Progenitor cell of endocrine pancreas (in vitro differentiated cells): ENCODE measurements at regions not wholly inside any gene's neighbourhood (a gene's known extent, or its start where the extent isn't known, plus 50 kb on each side); places are given as distances from the start of the nearest gene placed in this dataset.

Source experiments
- DNase-seq: peaks from one replicate; pipeline ENCODE4 v3.0.0; 2021; ENCODE audit warnings: low spot score; ENCODE audit not compliant: unreplicated experiment
- H3K27ac Mint-ChIP-seq: 2 replicates; pipeline ENCODE4 v1.8.0; 2021; ENCODE audit warnings: mild to moderate bottlenecking, moderate library complexity, mixed read lengths
- H3K27me3 Mint-ChIP-seq: 2 replicates; pipeline ENCODE4 v1.8.0; 2021; ENCODE audit warnings: mixed read lengths
- H3K36me3 Mint-ChIP-seq: 2 replicates; pipeline ENCODE4 v1.8.0; 2022; ENCODE audit warnings: mixed read lengths; ENCODE audit not compliant: insufficient read depth
- H3K4me1 Mint-ChIP-seq: 2 replicates; pipeline ENCODE4 v1.8.0; 2021; ENCODE audit warnings: low read depth, mixed read lengths
- H3K4me3 Mint-ChIP-seq: 2 replicates; pipeline ENCODE4 v1.8.0; 2021; ENCODE audit warnings: low read depth, mild to moderate bottlenecking, moderate library complexity, mixed read lengths
- H3K9me3 Mint-ChIP-seq: 2 replicates; pipeline ENCODE4 v1.8.0; 2021; ENCODE audit warnings: low read depth, mixed read lengths
- TF ChIP-seq, protein P1 (sequence below): fragments of 200-600 bp; sonication (generic); IDR thresholded peaks from one replicate; pipeline ENCODE4 v1.5.0; 2021; ENCODE audit warnings: antibody characterized with exemption, mild to moderate bottlenecking; ENCODE audit not compliant: unreplicated experiment

- no peak overlapping the region for H3K4me3 Mint-ChIP-seq
- no peak for DNase-seq
- peaks cover 12% of the 10 kb centered on the region for H3K4me1 Mint-ChIP-seq
- no peaks in the 10 kb centered on the region for H3K27me3 Mint-ChIP-seq
- peak overlapping the region; percentile 35 for H3K27ac Mint-ChIP-seq
- peaks cover 15% of the 10 kb centered on the region for H3K9me3 Mint-ChIP-seq
- peaks cover 15% of the 10 kb centered on the region for H3K36me3 Mint-ChIP-seq
- TF ChIP-seq, protein P1, sequence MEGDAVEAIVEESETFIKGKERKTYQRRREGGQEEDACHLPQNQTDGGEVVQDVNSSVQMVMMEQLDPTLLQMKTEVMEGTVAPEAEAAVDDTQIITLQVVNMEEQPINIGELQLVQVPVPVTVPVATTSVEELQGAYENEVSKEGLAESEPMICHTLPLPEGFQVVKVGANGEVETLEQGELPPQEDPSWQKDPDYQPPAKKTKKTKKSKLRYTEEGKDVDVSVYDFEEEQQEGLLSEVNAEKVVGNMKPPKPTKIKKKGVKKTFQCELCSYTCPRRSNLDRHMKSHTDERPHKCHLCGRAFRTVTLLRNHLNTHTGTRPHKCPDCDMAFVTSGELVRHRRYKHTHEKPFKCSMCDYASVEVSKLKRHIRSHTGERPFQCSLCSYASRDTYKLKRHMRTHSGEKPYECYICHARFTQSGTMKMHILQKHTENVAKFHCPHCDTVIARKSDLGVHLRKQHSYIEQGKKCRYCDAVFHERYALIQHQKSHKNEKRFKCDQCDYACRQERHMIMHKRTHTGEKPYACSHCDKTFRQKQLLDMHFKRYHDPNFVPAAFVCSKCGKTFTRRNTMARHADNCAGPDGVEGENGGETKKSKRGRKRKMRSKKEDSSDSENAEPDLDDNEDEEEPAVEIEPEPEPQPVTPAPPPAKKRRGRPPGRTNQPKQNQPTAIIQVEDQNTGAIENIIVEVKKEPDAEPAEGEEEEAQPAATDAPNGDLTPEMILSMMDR = no peak
These were observed 237.5 kb downstream of the PIK3C3 start for GRCh38 chr18:42192251-42193248.

GRCh38 chr18:42196651-42197050, 241.6 kb downstream of the PIK3C3 start:
- H3K4me3 Mint-ChIP-seq = no peak overlapping the region

DNA sequence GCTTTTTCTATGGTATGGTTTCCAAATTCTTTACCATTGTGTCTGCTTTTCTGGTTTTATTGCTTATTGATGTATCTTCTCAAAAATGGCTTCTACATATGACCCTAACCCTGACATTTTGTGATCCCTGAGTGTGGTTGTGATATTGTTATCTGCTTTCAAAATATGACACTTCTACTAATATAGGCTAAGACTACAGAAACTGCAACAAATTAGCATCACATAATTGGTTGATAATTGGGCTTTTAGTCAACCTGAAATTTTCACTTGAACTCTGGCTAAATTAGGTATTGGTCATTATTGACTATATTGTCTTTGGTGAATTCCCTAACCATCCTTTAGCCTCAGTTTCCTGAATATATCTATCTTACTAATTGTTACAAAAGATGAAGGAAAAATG, 246.1 kb downstream of the PIK3C3 start:
- TF ChIP-seq, protein P1 = no peak

More at GRCh38 chr18:42196651-42197050, 241.6 kb downstream of the PIK3C3 start:
- Mint-ChIP-seq H3K4me1 (peaks cover 12% of the 10 kb centered on the region), H3K27ac (no peak overlapping the region), H3K36me3 (no peaks in the 10 kb centered on the region), H3K27me3 (no peaks in the 10 kb centered on the region), H3K9me3 (no peaks in the 10 kb centered on the region)
- no peak for DNase-seq
- TF ChIP-seq, protein P1 = no peak

DNA sequence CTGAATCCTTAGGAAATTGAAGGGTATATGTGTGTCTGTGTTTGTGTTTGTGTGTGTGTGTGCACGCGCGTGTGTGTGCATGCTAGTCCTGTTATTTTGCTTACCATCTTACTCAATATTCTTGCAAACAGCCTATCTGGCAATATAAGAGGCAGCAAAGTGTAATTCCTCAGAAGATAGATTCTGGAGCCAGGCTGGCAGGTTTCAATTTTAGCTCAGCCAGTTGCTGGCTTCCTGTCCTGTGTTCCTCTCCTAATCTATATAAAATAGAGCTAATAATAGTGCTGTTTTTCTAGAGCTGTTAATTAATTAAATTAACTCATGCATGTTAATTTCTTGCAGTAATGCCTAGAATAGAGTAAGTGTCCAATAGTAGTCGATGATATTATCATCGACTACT, 256.2 kb downstream of the PIK3C3 start:
- H3K9me3 Mint-ChIP-seq = peaks cover 3% of the 10 kb centered on the region
- H3K4me3 Mint-ChIP-seq = no peak overlapping the region
- no peaks in the 10 kb centered on the region for H3K4me1 Mint-ChIP-seq
- TF ChIP-seq, protein P1 = no peak
- no peaks in the 10 kb centered on the region for H3K27me3 Mint-ChIP-seq
- no peak overlapping the region for H3K27ac Mint-ChIP-seq
- H3K36me3 Mint-ChIP-seq = no peaks in the 10 kb centered on the region
- no peak for DNase-seq

More for the DNA sequence above, 246.1 kb downstream of the PIK3C3 start:
- Mint-ChIP-seq H3K4me3 (no peak overlapping the region), H3K36me3 (peaks cover 8% of the 10 kb centered on the region), H3K27ac (no peak overlapping the region), H3K27me3 (no peaks in the 10 kb centered on the region), H3K9me3 (peaks cover 3% of the 10 kb centered on the region), H3K4me1 (peaks cover 2% of the 10 kb centered on the region)
- DNase-seq = no peak

- TF ChIP-seq, protein P1 = no peak
- Mint-ChIP-seq H3K27me3 (no peaks in the 10 kb centered on the region), H3K4me1 (no peaks in the 10 kb centered on the region), H3K9me3 (no peaks in the 10 kb centered on the region), H3K4me3 (no peak overlapping the region), H3K36me3 (no peaks in the 10 kb centered on the region), H3K27ac (no peak overlapping the region)
- no peak for DNase-seq
These were observed 267.5 kb downstream of the PIK3C3 start for GRCh38 chr18:42222557-42222956.
